ENCODE measurements at regions not wholly inside any gene's neighbourhood (a gene's known extent, or its start where the extent isn't known, plus 50 kb on each side); places are given as distances from the start of the nearest gene placed in this dataset.

DNA sequence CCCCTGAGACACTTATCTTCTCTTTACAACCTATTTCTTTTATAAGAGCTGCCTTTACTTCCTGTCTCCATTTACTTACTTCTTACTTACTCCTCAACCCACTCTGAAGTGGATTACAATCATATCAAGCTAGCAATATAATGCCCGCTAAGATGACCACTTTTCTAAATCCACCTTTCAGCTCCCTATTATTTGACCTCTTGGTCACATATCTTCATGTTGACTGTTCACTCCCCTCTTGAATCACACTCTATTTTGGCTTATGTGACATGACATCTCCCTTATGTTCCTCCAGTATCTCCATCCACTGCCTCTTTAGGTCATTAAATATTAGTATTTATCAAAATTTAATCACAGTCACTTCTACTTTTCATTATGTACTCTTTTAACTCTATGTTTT lies 255.3 kb upstream of the TRPC7 start:
- no peaks in the 10 kb centered on the region for H3K36me3 ChIP-seq (ENCODE audit: control insufficient read depth in 2 of 2, insufficient read depth in 2 of 2, low read length in 1 of 2)
- ATAC-seq (no peak), FAIRE-seq (no peak), DNase-seq (ENCODE audit: low read depth, low spot score) (no peak)
- no peak overlapping the region for H2AFZ ChIP-seq (ENCODE audit: control insufficient read depth, low read depth, low read length)
- TF ChIP-seq, protein P1, sequence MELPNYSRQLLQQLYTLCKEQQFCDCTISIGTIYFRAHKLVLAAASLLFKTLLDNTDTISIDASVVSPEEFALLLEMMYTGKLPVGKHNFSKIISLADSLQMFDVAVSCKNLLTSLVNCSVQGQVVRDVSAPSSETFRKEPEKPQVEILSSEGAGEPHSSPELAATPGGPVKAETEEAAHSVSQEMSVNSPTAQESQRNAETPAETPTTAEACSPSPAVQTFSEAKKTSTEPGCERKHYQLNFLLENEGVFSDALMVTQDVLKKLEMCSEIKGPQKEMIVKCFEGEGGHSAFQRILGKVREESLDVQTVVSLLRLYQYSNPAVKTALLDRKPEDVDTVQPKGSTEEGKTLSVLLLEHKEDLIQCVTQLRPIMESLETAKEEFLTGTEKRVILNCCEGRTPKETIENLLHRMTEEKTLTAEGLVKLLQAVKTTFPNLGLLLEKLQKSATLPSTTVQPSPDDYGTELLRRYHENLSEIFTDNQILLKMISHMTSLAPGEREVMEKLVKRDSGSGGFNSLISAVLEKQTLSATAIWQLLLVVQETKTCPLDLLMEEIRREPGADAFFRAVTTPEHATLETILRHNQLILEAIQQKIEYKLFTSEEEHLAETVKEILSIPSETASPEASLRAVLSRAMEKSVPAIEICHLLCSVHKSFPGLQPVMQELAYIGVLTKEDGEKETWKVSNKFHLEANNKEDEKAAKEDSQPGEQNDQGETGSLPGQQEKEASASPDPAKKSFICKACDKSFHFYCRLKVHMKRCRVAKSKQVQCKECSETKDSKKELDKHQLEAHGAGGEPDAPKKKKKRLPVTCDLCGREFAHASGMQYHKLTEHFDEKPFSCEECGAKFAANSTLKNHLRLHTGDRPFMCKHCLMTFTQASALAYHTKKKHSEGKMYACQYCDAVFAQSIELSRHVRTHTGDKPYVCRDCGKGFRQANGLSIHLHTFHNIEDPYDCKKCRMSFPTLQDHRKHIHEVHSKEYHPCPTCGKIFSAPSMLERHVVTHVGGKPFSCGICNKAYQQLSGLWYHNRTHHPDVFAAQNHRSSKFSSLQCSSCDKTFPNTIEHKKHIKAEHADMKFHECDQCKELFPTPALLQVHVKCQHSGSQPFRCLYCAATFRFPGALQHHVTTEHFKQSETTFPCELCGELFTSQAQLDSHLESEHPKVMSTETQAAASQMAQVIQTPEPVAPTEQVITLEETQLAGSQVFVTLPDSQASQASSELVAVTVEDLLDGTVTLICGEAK (IDR thresholded peaks at IDR 0.05; ENCODE audit: borderline replicate concordance), result no peak
- TF ChIP-seq MYC (IDR thresholded peaks at IDR 0.05; ENCODE audit: insufficient read depth, insufficient read length, insufficient replicate concordance, low read length, severe bottlenecking) (no peak), IRF4 (IDR thresholded peaks at IDR 0.05; ENCODE audit: low read depth, low read length) (no peak), SREBF1 (IDR thresholded peaks at IDR 0.05; ENCODE audit: low read length) (no peak), CBX5 (IDR thresholded peaks at IDR 0.05; ENCODE audit: low read depth) (no peak)
- TF ChIP-seq, protein P2, sequence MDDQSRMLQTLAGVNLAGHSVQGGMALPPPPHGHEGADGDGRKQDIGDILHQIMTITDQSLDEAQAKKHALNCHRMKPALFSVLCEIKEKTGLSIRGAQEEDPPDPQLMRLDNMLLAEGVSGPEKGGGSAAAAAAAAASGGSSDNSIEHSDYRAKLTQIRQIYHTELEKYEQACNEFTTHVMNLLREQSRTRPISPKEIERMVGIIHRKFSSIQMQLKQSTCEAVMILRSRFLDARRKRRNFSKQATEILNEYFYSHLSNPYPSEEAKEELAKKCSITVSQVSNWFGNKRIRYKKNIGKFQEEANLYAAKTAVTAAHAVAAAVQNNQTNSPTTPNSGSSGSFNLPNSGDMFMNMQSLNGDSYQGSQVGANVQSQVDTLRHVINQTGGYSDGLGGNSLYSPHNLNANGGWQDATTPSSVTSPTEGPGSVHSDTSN (IDR thresholded peaks at IDR 0.05; ENCODE audit: insufficient replicate concordance, low read depth, low read length), result no peak
- TF ChIP-seq, protein P3, sequence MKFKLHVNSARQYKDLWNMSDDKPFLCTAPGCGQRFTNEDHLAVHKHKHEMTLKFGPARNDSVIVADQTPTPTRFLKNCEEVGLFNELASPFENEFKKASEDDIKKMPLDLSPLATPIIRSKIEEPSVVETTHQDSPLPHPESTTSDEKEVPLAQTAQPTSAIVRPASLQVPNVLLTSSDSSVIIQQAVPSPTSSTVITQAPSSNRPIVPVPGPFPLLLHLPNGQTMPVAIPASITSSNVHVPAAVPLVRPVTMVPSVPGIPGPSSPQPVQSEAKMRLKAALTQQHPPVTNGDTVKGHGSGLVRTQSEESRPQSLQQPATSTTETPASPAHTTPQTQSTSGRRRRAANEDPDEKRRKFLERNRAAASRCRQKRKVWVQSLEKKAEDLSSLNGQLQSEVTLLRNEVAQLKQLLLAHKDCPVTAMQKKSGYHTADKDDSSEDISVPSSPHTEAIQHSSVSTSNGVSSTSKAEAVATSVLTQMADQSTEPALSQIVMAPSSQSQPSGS (IDR thresholded peaks at IDR 0.05; ENCODE audit: low read length), result no peak
- no TSS peak for BruUV-seq (replicated peaks)
- 38% methylated on average over 1 of the region's 1 CpG for WGBS (ENCODE audit: insufficient coverage, insufficient replicate concordance, low lambda C conversion rate, missing lambda C conversion rate)
- no peak overlapping the region for H3K9ac ChIP-seq (ENCODE audit: control insufficient read depth, insufficient read depth, low read length)
- ChIA-PET POLR2A (no interaction called here), RAD21 (ENCODE audit: unreplicated experiment) (no interaction called here), SMC1A (ENCODE audit: uncharacterized antibody, unreplicated experiment) (no interaction called here), CTCF (no interaction called here)
- in situ Hi-C loops (cut with MboI) (no loop called here), intact Hi-C loops (cut with micrococcal nuclease; ENCODE audit: unreplicated experiment) (no loop called here)
- no peak overlapping the region for H3K4me2 ChIP-seq (ENCODE audit: control insufficient read depth, insufficient read depth)
- H3K79me2 ChIP-seq (ENCODE audit: control insufficient read depth, insufficient read depth, low read length), result no peaks in the 10 kb centered on the region
- H4K20me1 ChIP-seq (ENCODE audit: control insufficient read depth, insufficient read depth), result no peaks in the 10 kb centered on the region
- no peak overlapping the region for H3K27ac ChIP-seq (ENCODE audit: control insufficient read depth, insufficient read depth)
- H3K27me3 ChIP-seq (replicated peaks in 1 of 2; ENCODE audit: control insufficient read depth in 2 of 2, insufficient read depth in 2 of 2, low read length in 1 of 2), result no peaks in the 10 kb centered on the region
- H3K4me1 ChIP-seq (ENCODE audit: control insufficient read depth, insufficient read depth, low read length), result no peaks in the 10 kb centered on the region
- H3K4me3 ChIP-seq, result no peak overlapping the region
- no peaks in the 10 kb centered on the region for H3K9me3 ChIP-seq (replicated peaks; ENCODE audit: control insufficient read depth, insufficient read depth, low read length)

Data from GM12878 (cell line).